ENCODE measurements at regions not wholly inside any gene's neighbourhood (a gene's known extent, or its start where the extent isn't known, plus 50 kb on each side); places are given as distances from the start of the nearest gene placed in this dataset.
"Not testable (repeated sequence)": the region's sequence is repeated elsewhere in the genome, so short reads cannot be mapped to it uniquely, and the experiment has no call there.

DNA sequence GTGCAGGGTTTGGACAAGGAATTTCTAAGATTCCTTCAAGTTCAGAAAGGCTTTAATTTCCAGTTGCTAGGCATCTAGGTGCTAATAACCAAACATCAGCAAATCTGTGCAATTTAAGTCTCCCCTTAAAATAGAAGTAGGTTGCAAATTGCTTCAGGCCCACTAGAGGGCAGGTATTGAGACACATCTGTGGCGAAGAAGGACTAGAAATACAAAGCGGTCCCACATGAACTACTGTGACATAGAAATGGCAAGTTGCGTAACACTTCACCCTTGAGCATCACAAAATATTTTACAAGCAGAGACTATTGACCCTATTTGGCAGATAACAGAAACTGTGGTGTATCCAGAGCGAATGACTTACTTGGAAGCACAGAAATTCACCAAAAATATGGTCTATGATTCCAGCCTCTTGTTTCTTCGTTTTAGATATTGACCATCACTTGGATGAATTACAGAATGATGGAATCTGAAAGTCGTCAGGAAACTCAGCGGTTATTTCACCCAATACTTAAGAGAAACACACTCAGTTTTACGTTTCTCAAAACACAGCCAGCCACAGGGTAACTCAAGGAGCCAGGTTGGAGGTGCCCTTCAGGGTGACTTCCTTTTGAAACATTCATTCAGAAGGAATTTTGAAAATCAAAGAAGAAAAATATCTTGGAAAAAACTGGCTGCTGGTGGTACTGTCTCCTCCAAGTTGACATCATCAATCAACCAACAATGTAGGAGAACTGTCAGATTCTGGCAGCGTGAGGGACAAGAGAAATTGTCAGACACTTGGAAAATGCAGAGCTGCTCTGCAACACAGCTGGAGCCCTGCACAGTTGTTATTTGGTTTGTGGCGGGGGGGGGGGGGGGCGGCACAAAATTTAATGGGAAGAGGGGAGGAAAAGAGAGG is 256.3 kb upstream of the MINDY3 start:
- DNase-seq (ENCODE audit: low read depth), result no peak

DNA sequence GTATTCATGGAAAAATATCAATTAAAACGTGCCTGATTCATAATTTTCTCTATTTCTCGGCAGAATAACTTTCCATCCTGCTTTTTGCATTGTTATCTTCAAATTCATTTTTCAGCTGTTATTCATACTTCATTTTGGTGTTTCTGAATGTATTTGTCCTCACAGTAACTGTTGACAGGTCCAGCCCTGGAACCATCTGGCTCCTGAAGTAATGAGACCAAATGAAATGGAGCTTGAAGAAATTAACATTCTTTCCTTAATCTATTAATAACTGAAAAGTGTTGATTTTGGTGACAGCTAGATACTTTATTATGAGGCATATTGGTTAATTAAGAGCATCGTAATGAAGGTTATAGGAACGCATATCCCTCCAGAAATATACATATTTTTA is 257.0 kb upstream of the MINDY3 start:
- no peak for DNase-seq (ENCODE audit: low read depth)

DNA sequence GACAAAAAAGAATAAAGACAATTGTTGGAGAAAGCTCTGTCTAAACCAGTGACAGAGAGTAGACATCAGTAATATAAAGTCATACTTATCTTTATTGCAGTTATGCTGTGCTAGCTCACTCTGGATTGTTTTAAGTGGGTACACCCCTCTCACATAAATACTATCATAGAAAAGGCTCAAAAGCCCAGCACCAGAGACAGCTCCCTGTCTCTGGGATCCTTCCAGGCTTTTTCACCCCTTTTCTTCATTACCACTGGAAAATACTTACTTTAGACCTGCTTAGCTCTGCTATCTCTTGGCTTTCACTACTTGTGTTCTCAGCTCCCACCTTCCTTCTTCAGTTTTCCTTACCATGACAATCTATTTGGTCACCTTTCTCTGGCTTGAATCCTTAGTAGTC is 259.1 kb upstream of the MINDY3 start:
- no peak for DNase-seq (ENCODE audit: low read depth)

DNA sequence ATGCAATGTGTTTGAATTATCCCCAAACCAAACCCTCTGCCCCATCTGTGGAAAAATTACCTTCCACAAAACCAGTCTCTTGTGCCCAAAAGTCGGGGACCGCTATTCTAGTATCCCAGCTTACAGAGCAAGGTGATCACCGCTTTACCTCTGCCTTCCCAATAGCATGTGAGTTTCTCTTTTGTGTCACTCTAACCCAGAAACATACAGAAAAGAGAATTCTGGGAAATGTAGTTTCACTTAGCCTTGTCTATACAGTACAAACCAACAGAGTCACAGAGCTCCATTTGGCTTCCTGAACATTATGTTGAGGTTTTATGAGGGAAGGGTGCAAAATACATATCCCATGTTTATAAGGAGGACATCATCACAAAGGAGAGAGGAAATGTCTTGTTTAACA is 260.3 kb upstream of the MINDY3 start:
- no peak for DNase-seq (ENCODE audit: low read depth)

DNA sequence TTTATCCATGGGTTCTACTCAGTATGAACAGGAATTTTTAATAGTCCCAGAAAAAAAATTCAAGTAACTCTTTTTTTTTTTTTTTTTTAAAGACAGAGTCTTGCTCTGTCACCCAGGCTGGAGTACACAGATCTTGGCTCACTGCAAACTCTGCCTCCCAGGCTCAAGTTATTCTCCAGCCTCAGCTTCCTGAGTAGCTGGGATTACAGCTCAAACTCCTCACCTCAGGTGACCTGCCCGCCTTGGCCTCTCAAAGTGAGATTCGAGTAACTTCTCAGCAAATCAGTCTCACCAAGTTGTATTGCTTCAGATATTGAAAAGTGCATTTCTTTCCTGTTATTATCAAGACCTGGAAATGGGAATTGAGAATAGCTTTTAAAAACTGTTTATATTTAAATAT is 281.2 kb upstream of the MINDY3 start:
- no peak for DNase-seq (ENCODE audit: low read depth)

DNA sequence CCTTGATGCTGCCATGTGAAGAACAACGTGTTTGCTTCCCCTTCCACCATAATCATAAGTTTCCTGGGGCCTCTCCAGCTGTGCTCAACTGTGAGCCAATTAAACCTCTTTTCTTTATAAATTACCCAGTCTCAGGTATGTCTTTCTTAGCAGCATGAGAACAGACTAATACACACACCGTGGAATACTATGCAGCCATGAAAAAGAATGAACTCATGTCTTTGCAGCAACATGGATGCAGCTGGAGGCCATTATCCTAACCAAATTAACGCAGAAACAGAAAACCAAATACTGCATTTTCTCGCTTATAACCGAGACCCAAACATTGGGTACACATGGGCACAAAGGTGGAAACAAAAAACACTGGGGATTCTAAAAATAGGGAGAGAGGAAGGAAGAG is 286.7 kb upstream of the MINDY3 start:
- DNase-seq (ENCODE audit: low read depth), result no peak

DNA sequence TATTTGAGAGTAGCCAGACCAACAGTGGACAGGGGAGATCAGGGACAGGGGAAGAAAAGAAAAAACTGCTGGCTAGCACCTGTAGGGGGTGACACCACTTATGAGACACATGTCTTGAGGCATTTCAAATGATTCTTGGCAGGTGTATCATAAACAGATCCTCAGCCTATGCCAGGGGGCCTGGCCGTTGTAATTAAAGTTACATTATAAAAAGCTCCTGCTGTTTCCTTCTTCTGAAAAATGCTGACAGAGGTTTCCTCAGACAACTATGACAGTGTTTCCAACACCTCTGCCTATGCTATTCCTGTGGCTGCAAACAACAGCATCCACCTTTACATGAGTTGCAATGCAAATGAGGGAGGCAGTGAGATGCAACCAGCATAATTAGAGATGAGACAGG is 281.0 kb upstream of the PTER start:
- no peak for DNase-seq (ENCODE audit: low read depth)

DNA sequence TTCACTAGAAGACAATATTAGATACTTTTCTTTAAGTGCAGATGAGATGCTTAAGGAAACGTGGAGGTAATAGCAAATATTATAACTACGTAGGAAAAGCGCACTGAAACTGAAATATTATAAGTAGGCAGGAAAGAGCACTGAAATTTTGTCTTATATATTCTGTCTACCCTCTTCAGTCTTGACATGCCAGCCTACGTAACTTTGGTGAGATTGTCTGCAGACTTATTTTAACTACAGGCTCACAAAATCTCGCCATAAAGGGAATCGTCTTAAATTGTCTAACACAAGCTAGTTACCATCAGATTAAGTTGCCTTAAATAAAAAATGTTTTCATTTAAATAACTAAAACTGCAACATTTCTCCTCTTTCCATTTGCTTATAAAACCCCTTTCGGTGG is 280.1 kb upstream of the PTER start:
- DNase-seq (ENCODE audit: low read depth), result no peak

DNA sequence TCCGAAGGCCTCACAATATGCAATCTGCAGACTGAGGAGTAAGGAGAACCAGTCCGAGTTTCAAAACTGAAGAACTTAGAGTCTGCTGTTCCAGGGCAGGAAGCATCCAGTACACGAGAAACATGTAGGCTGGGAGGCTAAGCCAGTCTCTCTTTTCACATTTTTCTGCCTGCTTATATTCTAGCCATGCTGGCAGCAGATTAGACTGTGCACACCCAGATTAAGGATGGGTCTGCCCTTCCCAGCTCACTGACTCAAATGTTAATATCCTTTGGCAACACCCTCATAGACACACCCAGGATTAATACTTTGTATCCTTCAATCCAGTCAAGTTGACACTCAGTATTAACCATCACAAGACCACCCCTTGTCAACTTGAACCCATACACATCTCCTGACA is 271.7 kb upstream of the PTER start:
- DNase-seq (ENCODE audit: low read depth), result not testable (repeated sequence)

DNA sequence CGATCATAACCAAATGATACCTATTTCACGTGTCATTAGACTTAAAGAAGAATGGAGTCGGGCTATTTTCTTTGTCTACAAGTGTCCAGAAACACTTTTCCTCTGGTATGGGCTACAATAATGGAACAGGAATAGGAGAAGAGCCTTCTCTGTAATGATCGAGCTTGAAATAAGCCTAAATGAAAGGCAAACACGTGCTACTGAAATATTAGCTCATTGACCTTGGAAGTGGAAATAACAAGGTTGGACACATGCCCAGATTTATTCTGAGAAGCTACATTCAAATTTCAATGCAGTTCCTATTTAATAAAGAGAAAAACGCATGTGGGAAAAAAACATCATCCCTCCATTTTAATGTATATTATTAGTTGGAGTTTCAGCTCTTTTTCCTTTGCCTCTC is 254.7 kb upstream of the PTER start:
- no peak for DNase-seq (ENCODE audit: low read depth)

DNA sequence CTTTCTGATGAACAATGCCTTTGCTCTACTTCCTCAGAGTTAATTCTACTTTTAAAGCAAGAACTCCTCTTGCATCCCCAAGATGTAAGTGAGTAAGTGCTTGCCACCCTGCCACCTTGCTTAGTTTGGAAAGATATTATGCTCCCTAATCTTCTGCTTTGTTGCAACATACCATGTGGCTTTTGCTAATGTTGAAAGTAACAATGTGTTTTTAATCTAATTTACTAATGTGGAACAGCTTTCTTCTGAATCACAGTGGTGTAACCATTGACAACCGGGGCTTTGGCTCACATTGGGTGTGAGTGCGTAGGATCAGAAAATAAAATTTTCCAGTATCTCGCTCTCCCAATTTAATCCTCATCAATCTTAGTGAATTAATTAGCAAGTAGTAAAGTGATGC is 254.1 kb upstream of the PTER start:
- DNase-seq (ENCODE audit: low read depth), result no peak

DNA sequence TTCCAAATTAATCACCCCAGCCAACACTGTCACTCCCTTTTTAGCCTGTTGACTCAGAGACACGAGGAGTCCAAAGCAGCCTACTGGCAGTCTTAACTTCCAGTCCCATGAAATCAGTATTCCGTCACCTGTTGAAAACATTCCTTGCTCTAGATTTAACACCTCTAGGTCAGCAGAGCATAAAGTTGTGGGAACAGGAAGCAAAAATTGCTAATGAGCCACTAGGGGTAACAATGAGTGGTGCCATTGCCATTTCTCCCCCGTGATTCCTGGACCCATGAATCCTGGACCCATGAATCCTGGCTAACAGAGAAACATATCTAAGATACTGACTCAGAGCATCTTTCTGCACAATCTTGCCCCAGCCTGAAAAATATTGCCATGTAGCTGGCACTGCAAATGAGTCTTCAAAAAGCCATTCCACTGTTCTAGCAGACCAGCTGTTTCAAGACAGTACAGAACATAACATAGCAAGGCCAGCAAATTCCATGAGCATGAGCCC is 252.7 kb upstream of the PTER start:
- DNase-seq (ENCODE audit: low read depth), result peak; percentile 56

DNA sequence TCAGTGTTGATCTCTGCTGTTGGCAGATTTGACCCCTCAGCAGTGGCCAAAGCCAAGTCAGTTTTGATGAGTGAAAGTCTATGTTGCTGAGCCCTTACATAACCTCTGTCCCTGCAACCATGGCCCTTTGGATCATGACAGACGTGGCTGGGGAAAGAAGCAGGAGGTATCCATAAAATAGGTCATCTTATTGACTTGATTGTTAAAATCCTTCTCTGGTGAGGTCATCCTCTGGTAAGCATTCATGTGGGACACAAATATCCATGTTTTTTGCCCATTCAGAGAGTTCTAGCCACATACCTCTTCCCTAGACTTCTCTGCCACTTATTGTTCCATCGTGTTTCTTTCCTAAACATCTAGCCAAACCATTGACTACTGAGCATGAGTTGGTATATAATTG is 251.9 kb upstream of the PTER start:
- DNase-seq (ENCODE audit: low read depth), result no peak

DNA sequence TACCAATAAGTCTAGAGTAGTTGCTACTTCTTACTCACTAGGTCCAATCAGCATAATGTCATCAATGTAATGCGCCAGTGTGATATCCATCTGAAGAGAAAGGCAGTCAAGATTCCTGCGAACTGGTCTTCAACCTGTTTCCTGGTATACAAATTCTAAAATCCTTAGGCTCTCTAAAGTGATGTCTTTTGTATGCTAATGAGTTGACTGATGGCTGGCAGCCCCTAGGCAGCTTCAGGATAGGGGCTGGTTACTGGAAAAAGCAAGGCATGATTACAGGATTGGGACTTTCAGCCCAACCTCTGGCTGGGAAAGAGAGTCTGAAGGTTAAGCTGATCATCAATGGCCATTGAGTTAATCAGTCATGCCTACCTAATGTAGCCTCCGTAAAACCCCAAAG is 250.2 kb upstream of the PTER start:
- no peak for DNase-seq (ENCODE audit: low read depth)

DNA sequence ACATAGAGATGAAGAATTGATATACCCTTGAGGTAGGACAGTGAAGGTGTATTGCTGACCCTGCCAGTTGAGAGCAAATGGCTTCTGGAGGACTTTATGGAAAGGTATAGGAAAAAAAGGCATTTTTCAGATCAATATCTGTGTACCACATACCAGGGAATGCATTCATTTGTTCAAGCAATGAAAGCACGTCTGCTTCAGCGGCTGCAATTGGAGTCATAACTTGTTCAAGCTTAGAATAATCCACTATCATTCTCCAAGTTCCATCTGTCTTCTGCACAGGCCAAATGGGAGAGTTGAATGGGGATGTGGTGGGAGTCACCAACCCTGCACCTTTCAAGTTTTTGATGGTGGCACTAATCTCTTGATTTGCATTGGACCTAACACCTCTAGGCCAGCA is 249.6 kb upstream of the PTER start:
- no peak for DNase-seq (ENCODE audit: low read depth)

DNA sequence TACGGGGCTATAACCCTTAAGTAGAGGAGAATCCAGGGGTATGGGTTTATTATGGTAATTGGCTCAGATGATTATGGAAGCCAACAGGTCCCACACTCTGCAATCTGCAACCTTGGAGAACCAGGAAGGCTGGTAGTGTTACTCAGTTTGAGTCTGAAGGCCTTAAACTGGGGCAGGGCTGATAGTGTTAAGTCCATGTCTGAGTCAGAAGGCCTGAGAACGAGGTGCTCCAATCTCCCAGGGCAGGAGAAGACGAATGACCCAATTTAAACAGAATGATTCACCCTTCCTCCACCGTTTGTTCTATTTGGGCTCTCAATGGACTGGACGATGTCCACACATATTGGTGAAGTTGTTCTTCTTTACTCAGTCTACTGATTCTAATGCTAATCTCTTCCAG is 244.5 kb upstream of the PTER start:
- no peak for DNase-seq (ENCODE audit: low read depth)

DNA sequence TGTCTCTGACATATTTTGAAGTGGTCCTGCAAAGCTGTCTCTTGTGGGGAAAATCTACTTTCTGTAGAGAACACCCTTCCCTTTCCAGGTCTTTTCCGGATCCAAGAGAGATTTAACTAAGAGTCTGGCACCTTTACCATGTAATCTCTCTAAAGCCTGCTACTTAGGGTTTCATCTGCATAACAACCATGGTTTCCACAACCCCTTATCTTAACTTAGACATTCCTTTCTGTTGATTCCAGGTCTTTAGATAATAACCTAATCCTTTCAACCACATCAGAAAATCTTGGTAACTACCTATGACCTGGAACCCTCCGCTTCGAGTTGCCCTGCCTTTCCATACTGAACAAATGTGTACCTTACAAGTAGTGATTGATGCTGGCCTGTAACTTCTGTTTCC is 243.6 kb upstream of the PTER start:
- no peak for DNase-seq (ENCODE audit: low read depth)

DNA sequence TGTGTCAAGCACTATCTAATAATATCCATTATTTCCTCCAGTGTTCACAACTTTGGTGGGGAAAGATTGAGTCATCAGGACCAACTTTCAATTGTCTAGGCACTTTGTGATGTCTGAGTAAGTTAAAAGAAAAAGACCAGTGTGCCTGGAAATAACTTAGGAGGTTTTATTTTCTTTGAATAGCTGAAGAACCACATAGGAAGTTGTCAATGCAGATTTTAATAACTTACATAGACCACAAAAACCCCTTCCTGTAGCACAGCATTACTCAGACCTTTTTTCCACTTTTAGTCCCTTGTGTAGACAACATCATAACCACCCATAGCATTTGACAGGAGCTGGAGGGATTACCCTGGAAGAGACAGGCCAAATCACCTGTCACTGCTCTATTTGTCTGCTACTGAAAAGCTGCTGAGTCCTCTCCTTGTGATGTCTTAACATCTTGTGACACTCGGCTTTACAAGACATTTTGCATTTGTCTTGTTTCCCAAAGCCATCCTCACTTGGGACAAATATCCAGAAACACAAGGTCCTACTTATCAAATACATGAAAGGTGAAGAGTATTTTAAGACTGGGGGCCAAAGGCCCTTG is 241.5 kb upstream of the PTER start:
- no peak for DNase-seq (ENCODE audit: low read depth)

DNA sequence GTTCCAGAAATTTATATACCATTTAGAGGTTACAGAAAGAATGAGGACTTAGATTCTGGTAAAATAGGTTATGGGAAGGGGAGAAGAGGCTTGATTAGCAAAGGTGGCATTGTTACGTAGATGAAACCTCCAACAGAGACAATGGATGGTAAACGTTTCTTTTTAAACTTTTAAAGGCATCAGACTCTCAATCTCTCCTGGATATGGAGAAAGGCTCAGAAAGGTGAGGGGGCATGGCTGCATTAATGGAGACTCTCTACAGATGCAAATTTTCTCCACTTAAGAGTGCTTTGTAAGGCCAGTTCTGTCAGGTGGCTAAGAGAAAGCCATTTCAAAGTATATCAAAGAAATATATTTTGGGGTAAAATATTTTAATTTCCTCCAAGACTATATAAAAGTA is 240.9 kb upstream of the PTER start:
- DNase-seq (ENCODE audit: low read depth), result no peak

DNA sequence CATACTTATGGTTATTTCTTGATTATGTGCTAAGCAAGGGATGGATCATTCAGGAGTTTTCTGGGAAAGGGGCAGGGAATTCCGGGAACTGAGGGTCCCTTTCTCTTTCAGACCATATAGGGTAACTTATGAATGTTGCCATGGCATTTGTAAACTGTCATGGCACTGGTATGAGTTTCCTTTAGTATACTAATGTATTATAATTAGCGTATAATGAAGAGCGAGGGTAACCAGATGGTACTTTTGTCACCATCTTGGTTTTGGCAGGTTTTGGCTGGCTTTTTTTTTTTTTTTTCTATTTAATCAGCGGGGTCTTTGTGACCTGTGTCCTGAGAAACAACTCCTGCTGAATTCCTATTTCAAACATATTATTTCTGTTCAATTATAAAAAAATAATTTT is 237.6 kb upstream of the PTER start:
- no peak for DNase-seq (ENCODE audit: low read depth)

DNA sequence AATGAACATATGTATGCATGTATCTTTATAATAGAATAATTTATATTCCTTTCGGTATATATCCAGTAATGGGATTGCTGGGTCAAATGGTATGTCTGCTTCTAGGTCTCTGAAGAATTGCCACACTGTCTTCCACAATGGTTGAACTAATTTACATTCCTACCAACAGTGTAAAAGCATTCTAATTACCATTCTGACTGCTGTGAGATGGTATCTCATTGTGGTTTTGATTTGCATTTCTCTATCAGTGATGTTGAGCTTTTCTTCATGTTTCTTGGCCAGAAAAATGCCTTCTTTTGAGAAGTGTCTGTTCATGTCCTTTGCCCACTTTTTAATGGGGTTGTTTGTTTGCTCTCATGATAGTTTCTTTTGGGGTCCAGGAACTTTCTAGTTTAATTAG is 213.2 kb upstream of the PTER start:
- DNase-seq (ENCODE audit: low read depth), result not testable (repeated sequence)

DNA sequence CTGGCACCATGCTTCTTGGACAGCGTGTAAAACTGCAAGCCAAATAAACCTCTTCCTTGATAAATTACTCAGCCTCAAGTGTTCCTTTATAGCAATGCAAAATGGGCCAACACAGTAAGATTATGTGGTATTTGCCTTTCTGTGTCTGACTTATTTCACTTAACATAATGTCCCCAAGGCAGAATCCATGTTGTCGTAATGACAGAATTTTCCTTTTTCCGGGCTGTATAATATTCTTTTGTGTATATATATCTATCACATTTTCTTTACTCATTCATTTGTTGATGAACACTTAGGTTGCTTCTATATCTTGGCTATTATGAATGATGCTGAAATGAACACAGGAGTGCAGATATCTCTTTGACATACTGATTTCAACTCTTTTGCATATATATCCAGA is 209.1 kb upstream of the PTER start:
- no peak for DNase-seq (ENCODE audit: low read depth)

DNA sequence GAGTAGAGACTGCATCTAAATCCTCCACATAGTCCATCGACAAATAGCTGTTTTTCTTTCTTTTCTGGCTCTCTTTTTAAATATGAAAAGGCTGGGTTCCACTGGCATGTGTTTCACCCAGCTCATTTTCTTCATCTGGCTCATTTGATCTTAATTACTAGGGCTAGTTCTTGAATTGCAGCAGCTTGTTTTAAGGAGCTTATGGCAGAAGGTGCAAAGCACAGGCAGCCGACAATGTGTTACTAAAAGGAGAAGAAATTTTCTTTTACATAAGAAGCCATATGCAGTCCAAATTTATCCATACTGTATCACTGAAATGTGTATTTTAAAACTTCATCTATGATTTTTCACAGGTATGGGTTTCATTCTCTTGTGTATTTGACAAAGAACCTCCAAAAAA is 205.6 kb upstream of the PTER start:
- DNase-seq (ENCODE audit: low read depth), result no peak
